CD4-positive, alpha-beta T cell treated with Interleukin-12 subunit alpha and Interleukin-12 subunit beta, for 1 hour (primary cell): ENCODE measurements at regions not wholly inside any gene's neighbourhood (a gene's known extent, or its start where the extent isn't known, plus 50 kb on each side); places are given as distances from the start of the nearest gene placed in this dataset.

Source experiments
- DNase-seq: peaks from one replicate; pipeline ENCODE4 v3.0.0-alpha.2; 2020

GRCh38 chr3:8441969-8442559 is 59.6 kb upstream of the LMCD1 start:
- no peak for DNase-seq

- no peak for DNase-seq
Observed at GRCh38 chr3:8442993-8443650, 58.5 kb upstream of the LMCD1 start.

GRCh38 chr3:8443829-8444791 is 57.5 kb upstream of the LMCD1 start:
- no peak for DNase-seq

GRCh38 chr3:8444883-8445282 is 56.7 kb upstream of the LMCD1 start:
- no peak for DNase-seq

DNA sequence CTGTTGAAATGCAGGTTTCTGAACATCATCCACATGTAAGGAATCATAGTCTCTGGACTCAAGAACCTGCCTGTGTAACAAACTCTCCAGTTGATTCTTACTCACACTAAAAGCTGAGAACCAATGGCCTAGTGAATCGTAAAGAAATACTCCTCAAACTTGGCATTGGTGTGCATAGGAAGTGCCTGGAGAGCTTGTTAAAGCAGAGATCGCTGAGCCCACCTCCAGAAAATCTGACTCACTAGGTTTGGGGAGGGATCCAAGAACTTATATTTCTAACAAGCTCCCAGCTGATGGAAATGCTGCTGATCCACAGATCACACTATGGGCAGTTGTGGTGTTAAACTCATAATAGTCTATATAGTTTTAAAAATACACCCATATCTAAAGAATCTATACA is 55.8 kb upstream of the LMCD1 start:
- no peak for DNase-seq

- no peak for DNase-seq
Observed at GRCh38 chr3:8446845-8447244, 54.8 kb upstream of the LMCD1 start.

DNA sequence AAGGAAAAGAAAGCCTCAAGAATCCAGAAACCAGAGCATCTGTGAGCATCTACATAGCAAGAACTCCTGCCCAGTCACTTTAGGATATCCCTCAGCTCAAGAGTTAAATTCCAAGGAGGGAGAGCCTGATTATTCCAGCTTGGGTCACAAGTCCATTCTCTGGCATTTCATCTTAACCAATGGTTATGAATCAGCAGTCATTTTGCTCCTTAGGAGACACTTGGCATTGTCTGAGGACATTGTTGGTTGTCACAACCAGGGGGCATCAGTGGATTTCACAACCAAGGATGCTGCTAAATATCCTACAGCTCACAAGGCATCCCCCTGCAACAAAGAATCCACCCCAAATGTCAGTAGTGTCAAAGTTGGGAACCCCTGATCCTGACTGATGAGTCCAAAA is 51.0 kb upstream of the LMCD1 start:
- DNase-seq = no peak

GRCh38 chr3:8451696-8452095 is 49.9 kb upstream of the LMCD1 start:
- DNase-seq = no peak
